ENCODE measurements at regions not wholly inside any gene's neighbourhood (a gene's known extent, or its start where the extent isn't known, plus 50 kb on each side); places are given as distances from the start of the nearest gene placed in this dataset.

DNA sequence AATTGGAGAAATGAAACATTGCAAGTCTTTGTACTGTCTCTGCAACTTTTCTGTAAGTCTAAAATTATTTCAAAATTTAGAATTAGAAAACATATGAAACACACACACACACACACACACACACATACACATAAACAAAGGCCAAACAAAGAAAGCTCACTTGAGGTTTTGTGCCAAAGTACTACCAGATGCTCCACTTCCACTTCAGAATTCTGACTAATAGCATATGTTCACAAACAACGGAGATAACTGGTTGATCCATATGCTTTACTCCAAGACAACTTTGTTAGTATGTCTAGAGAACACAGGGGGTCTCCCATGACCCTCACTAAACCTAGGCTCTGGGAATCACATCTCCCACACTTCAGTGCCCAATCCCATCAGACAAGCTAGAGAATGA lies 133.8 kb upstream of the CLEC14A start:
- TF ChIP-seq, protein P1, sequence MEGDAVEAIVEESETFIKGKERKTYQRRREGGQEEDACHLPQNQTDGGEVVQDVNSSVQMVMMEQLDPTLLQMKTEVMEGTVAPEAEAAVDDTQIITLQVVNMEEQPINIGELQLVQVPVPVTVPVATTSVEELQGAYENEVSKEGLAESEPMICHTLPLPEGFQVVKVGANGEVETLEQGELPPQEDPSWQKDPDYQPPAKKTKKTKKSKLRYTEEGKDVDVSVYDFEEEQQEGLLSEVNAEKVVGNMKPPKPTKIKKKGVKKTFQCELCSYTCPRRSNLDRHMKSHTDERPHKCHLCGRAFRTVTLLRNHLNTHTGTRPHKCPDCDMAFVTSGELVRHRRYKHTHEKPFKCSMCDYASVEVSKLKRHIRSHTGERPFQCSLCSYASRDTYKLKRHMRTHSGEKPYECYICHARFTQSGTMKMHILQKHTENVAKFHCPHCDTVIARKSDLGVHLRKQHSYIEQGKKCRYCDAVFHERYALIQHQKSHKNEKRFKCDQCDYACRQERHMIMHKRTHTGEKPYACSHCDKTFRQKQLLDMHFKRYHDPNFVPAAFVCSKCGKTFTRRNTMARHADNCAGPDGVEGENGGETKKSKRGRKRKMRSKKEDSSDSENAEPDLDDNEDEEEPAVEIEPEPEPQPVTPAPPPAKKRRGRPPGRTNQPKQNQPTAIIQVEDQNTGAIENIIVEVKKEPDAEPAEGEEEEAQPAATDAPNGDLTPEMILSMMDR (conservative IDR thresholded peaks at IDR 0.05; ENCODE audit: low read length): no peak
- no peak for TF ChIP-seq EZH2phosphoT487 (IDR thresholded peaks at IDR 0.05; ENCODE audit: borderline replicate concordance, low read depth, low read length)

All from OCI-LY7 (cell line).